Memory B cell (primary cell): ENCODE measurements at regions not wholly inside any gene's neighbourhood (a gene's known extent, or its start where the extent isn't known, plus 50 kb on each side); places are given as distances from the start of the nearest gene placed in this dataset.
A peak's percentile ranks its signal among the peaks of the same experiment; 100 is the strongest.

Source experiments
- ATAC-seq: fragments of 150-1000 bp; cut with Tn5 transposase; 2 replicates; pipeline ENCODE4 v1.10.0; 2021; ENCODE audit warnings: low read depth, mild to moderate bottlenecking, moderate library complexity
- DNase-seq, 2 donors: peaks; one replicate each; pipeline ENCODE4 v3.0.0; 2022; ENCODE audit warnings: low spot score in 2 of 2
- H3K27ac Mint-ChIP-seq: one replicate; pipeline ENCODE4 v1.8.0; 2022; ENCODE audit warnings: mild to moderate bottlenecking, moderate library complexity, mixed read lengths
- H3K27me3 Mint-ChIP-seq: one replicate; pipeline ENCODE4 v1.8.0; 2022; ENCODE audit warnings: mixed read lengths
- H3K36me3 Mint-ChIP-seq: one replicate; pipeline ENCODE4 v1.8.0; 2022; ENCODE audit warnings: mild to moderate bottlenecking, mixed read lengths
- H3K4me1 Mint-ChIP-seq: one replicate; pipeline ENCODE4 v1.8.0; 2022; ENCODE audit warnings: mixed read lengths
- H3K4me3 Mint-ChIP-seq: one replicate; pipeline ENCODE4 v1.8.0; 2022; ENCODE audit warnings: mild to moderate bottlenecking, moderate library complexity, mixed read lengths
- H3K9me3 Mint-ChIP-seq: one replicate; pipeline ENCODE4 v1.8.0; 2022; ENCODE audit warnings: mixed read lengths

- ATAC-seq (no peak), DNase-seq (no peak)
- Mint-ChIP-seq H3K36me3 (peaks cover 2% of the 10 kb centered on the region), H3K27me3 (peaks cover 21% of the 10 kb centered on the region), H3K4me3 (no peak overlapping the region), H3K9me3 (no peaks in the 10 kb centered on the region), H3K27ac (no peak overlapping the region), H3K4me1 (no peaks in the 10 kb centered on the region)
Measured at GRCh38 chr5:133801431-133801830, 167.0 kb downstream of the C5orf15 start.

- DNase-seq (no peak), ATAC-seq (no peak)
- H3K9me3 Mint-ChIP-seq = no peaks in the 10 kb centered on the region
- H3K27me3 Mint-ChIP-seq = peaks cover 23% of the 10 kb centered on the region
- peaks cover 2% of the 10 kb centered on the region for H3K36me3 Mint-ChIP-seq
- H3K27ac Mint-ChIP-seq = no peak overlapping the region
- H3K4me3 Mint-ChIP-seq = no peak overlapping the region
- no peaks in the 10 kb centered on the region for H3K4me1 Mint-ChIP-seq
Measured at GRCh38 chr5:133799571-133800237, 168.7 kb downstream of the C5orf15 start.

- no peak overlapping the region for H3K4me3 Mint-ChIP-seq
- H3K4me1 Mint-ChIP-seq = no peaks in the 10 kb centered on the region
- peaks cover 17% of the 10 kb centered on the region for H3K27me3 Mint-ChIP-seq
- H3K9me3 Mint-ChIP-seq = no peaks in the 10 kb centered on the region
- H3K27ac Mint-ChIP-seq = no peak overlapping the region
- ATAC-seq (no peak), DNase-seq (no peak)
- H3K36me3 Mint-ChIP-seq = peaks cover 2% of the 10 kb centered on the region
Measured at GRCh38 chr5:133797167-133797566, 171.3 kb downstream of the C5orf15 start.

GRCh38 chr5:133796186-133796585 lies 172.2 kb downstream of the C5orf15 start:
- no peaks in the 10 kb centered on the region for H3K36me3 Mint-ChIP-seq
- no peaks in the 10 kb centered on the region for H3K9me3 Mint-ChIP-seq
- ATAC-seq = no peak
- H3K27ac Mint-ChIP-seq = no peak overlapping the region
- H3K4me1 Mint-ChIP-seq = no peaks in the 10 kb centered on the region
- DNase-seq = no peak
- peaks cover 11% of the 10 kb centered on the region for H3K27me3 Mint-ChIP-seq
- H3K4me3 Mint-ChIP-seq = no peak overlapping the region

GRCh38 chr5:133794771-133795415 lies 173.5 kb downstream of the C5orf15 start:
- DNase-seq (no peak), ATAC-seq (no peak)
- Mint-ChIP-seq H3K27ac (no peak overlapping the region), H3K9me3 (no peaks in the 10 kb centered on the region), H3K4me3 (no peak overlapping the region), H3K36me3 (no peaks in the 10 kb centered on the region), H3K4me1 (no peaks in the 10 kb centered on the region), H3K27me3 (peaks cover 10% of the 10 kb centered on the region)

- H3K27ac Mint-ChIP-seq = no peak overlapping the region
- no peak for DNase-seq
Measured at GRCh38 chr5:133793756-133794465, 174.5 kb downstream of the C5orf15 start.

GRCh38 chr5:133792655-133793054 lies 175.8 kb downstream of the C5orf15 start:
- Mint-ChIP-seq H3K27ac (no peak overlapping the region), H3K36me3 (no peaks in the 10 kb centered on the region), H3K9me3 (no peaks in the 10 kb centered on the region), H3K4me1 (no peaks in the 10 kb centered on the region), H3K27me3 (peaks cover 12% of the 10 kb centered on the region), H3K4me3 (no peak overlapping the region)
- ATAC-seq = no peak
- DNase-seq = no peak

More at GRCh38 chr5:133793756-133794465, 174.5 kb downstream of the C5orf15 start:
- ATAC-seq = no peak
- H3K9me3 Mint-ChIP-seq = no peaks in the 10 kb centered on the region
- H3K4me3 Mint-ChIP-seq = no peak overlapping the region
- H3K36me3 Mint-ChIP-seq = no peaks in the 10 kb centered on the region
- H3K4me1 Mint-ChIP-seq = no peaks in the 10 kb centered on the region
- peaks cover 9% of the 10 kb centered on the region for H3K27me3 Mint-ChIP-seq

- H3K36me3 Mint-ChIP-seq = no peaks in the 10 kb centered on the region
- H3K27ac Mint-ChIP-seq = no peak overlapping the region
- H3K4me1 Mint-ChIP-seq = no peaks in the 10 kb centered on the region
- H3K4me3 Mint-ChIP-seq = no peak overlapping the region
- ATAC-seq = no peak
- no peaks in the 10 kb centered on the region for H3K9me3 Mint-ChIP-seq
- no peak for DNase-seq
- peaks cover 13% of the 10 kb centered on the region for H3K27me3 Mint-ChIP-seq
Measured at GRCh38 chr5:133792024-133792423, 176.4 kb downstream of the C5orf15 start.

GRCh38 chr5:133790898-133791297 lies 177.5 kb downstream of the C5orf15 start:
- Mint-ChIP-seq H3K4me1 (no peaks in the 10 kb centered on the region), H3K9me3 (no peaks in the 10 kb centered on the region), H3K36me3 (no peaks in the 10 kb centered on the region), H3K27me3 (peaks cover 8% of the 10 kb centered on the region), H3K4me3 (no peak overlapping the region), H3K27ac (no peak overlapping the region)
- ATAC-seq (no peak), DNase-seq (no peak)

GRCh38 chr5:133789428-133789827 lies 177.1 kb upstream of the FSTL4 start:
- no peaks in the 10 kb centered on the region for H3K36me3 Mint-ChIP-seq
- H3K9me3 Mint-ChIP-seq = no peaks in the 10 kb centered on the region
- H3K27me3 Mint-ChIP-seq = peaks cover 8% of the 10 kb centered on the region
- no peak for DNase-seq
- no peaks in the 10 kb centered on the region for H3K4me1 Mint-ChIP-seq
- no peak for ATAC-seq
- H3K4me3 Mint-ChIP-seq = no peak overlapping the region
- H3K27ac Mint-ChIP-seq = no peak overlapping the region

GRCh38 chr5:133788121-133788520 lies 175.8 kb upstream of the FSTL4 start:
- DNase-seq = no peak
- no peaks in the 10 kb centered on the region for H3K36me3 Mint-ChIP-seq
- no peaks in the 10 kb centered on the region for H3K9me3 Mint-ChIP-seq

GRCh38 chr5:133786420-133786819 lies 174.1 kb upstream of the FSTL4 start:
- Mint-ChIP-seq H3K27ac (peak overlapping the region; percentile 2), H3K36me3 (no peaks in the 10 kb centered on the region), H3K9me3 (no peaks in the 10 kb centered on the region), H3K27me3 (peaks cover 11% of the 10 kb centered on the region), H3K4me1 (no peaks in the 10 kb centered on the region), H3K4me3 (no peak overlapping the region)
- ATAC-seq (no peak), DNase-seq (no peak)

More at GRCh38 chr5:133788121-133788520, 175.8 kb upstream of the FSTL4 start:
- Mint-ChIP-seq H3K27ac (no peak overlapping the region), H3K4me3 (no peak overlapping the region), H3K27me3 (peaks cover 10% of the 10 kb centered on the region), H3K4me1 (no peaks in the 10 kb centered on the region)
- ATAC-seq = no peak

GRCh38 chr5:133785182-133785581 lies 172.8 kb upstream of the FSTL4 start:
- Mint-ChIP-seq H3K4me1 (no peaks in the 10 kb centered on the region), H3K27ac (no peak overlapping the region), H3K27me3 (peaks cover 7% of the 10 kb centered on the region), H3K4me3 (no peak overlapping the region), H3K36me3 (no peaks in the 10 kb centered on the region), H3K9me3 (no peaks in the 10 kb centered on the region)
- ATAC-seq = no peak
- no peak for DNase-seq

- Mint-ChIP-seq H3K27me3 (peaks cover 7% of the 10 kb centered on the region), H3K27ac (no peak overlapping the region), H3K9me3 (no peaks in the 10 kb centered on the region), H3K4me1 (no peaks in the 10 kb centered on the region), H3K4me3 (no peak overlapping the region), H3K36me3 (no peaks in the 10 kb centered on the region)
- no peak for ATAC-seq
- no peak for DNase-seq
Measured at GRCh38 chr5:133783481-133783880, 171.1 kb upstream of the FSTL4 start.
